ENCODE measurements at regions not wholly inside any gene's neighbourhood (a gene's known extent, or its start where the extent isn't known, plus 50 kb on each side); places are given as distances from the start of the nearest gene placed in this dataset.

DNA sequence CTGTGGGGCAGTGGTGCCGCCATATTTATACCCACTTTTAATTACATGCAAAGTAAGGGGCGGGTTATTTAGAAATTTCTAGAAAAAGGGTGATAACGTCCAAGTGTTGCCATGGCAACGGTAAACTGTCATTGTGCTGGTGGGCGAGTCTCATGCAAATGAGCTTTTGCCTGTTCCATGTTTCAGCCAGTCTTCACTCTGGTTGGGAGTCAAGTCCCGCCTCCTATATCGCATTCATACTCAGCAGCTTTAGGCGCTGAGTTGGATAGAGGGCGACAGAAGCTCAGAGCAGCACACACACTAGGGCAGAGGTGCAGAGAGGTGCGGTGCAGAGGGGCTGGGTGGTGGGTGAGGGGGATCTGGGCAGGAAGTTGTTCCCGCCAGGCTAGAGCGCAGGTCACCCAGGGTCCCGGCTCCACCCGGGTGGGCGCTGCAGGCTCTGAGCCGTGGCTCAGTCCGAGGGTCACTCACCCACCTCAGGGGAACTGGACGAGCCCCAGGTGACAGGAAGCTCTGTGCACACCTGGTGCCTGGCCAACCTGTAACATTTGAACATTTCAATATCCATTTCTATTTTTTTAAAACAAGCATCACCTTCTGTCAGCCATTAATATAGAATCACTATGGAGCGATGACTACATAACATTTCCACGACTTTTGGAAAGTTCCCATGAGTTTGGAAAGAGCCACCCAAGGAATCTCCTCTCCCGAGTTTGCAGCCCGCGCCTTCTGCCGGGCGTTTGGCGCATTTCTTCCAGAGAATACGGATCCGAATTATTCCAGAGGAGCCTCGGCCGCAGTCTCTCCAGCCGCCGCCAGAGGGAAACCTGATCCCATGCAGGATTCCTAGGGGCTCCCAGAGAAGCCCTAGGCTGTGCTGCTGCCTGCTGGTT is 89.1 kb upstream of the PHACTR3 start:
- TF ChIP-seq ZNF274 (IDR thresholded peaks at IDR 0.05; ENCODE audit: low read depth, low read length) = no peak
- no peak for TF ChIP-seq YY1 (IDR thresholded peaks at IDR 0.05; ENCODE audit: insufficient read depth, insufficient read length)
